Pancreas (tissue), 10 donors: ENCODE measurements at regions not wholly inside any gene's neighbourhood (a gene's known extent, or its start where the extent isn't known, plus 50 kb on each side); places are given as distances from the start of the nearest gene placed in this dataset.

Experiments used
- ATAC-seq, 4 donors: fragments of 200-7000 bp; cut with Tn5 transposase; one replicate each; pipeline versions ENCODE4 v1.8.0 to v1.9.1; 2020; ENCODE audit warnings: mild to moderate bottlenecking in 4 of 4, moderate library complexity in 4 of 4
- DNase-seq, 6 donors: peaks; one replicate each; pipeline ENCODE4 v3.0.0-alpha.2; 2020
- FAIRE-seq: peaks from 2 replicates; lab custom pipeline; 2012; peaks lifted over from hg19 to GRCh38; lab: Jason Lieb, UNC
- H3K27ac ChIP-seq, 4 donors: fragments of 200-600 bp; sonication (generic); 1 replicate in 3 of 4; 2 replicates in 1 of 4; pipeline versions ENCODE4 v1.5.0 to v1.8.0; 2020
- H3K27me3 ChIP-seq, 4 donors: fragments of 200-600 bp; one replicate each; pipeline ENCODE4 v1.8.0; 2021
- H3K36me3 ChIP-seq, 3 donors: fragments of 200-600 bp; sonication (generic) in 1 of 3; one replicate each; pipeline versions ENCODE4 v1.5.0 to v1.8.0; 2020 to 2021
- H3K4me1 ChIP-seq, 3 donors: fragments of 200-600 bp; one replicate each; pipeline ENCODE4 v1.8.0; 2021
- H3K4me3 ChIP-seq, 4 donors: fragments of 200-600 bp; sonication (generic) in 2 of 4; one replicate each; pipeline versions ENCODE4 v1.5.0 to v1.8.0; 2020 to 2021
- H3K9me3 ChIP-seq, 4 donors: fragments of 200-600 bp; one replicate each; pipeline ENCODE4 v1.8.0; 2021
- WGBS, 2 donors: extraction: QIAGEN DNeasy Blood & Tissue Kit; methylation state at CpG; one replicate each; pipeline ENCODE4 v1.1.7; 2013; 5-methylcytosine and 5-hydroxymethylcytosine counted together
- intact Hi-C, 3 donors: fragments of 100-400 bp; cut with DNase I; formaldehyde crosslinking; loops; one replicate each; pipeline versions ENCODE4 v1.11.1 to v1.14.2; 2022
- TF ChIP-seq, protein P1 (sequence below), 4 donors: fragments of 200-600 bp; sonication (generic) in 3 of 4; IDR thresholded peaks; one replicate each; pipeline versions ENCODE4 v1.5.0 to v1.8.0; 2021; ENCODE audit warnings: antibody characterized with exemption in 4 of 4
- donor health status: healthy with polysubstance abuse.
- donor health status: DM: no; HTN: no; CAD: no; lungs with moderate emphysema.
- donor health status: DM: no; HTN: no; CAD: no.
- donor health status: control.
- donor health status: control.
- donor health status: Bipolar disorder and iron deficiency.
- donor health status: DM: yes; HTN: yes; CAD: no.
- donor health status: DM: no; HTN: no; CAD: no.
- donor health status: DM: no; HTN: no; CAD: no.
- donor health status: DM: yes; HTN: yes; CAD: no.

DNA sequence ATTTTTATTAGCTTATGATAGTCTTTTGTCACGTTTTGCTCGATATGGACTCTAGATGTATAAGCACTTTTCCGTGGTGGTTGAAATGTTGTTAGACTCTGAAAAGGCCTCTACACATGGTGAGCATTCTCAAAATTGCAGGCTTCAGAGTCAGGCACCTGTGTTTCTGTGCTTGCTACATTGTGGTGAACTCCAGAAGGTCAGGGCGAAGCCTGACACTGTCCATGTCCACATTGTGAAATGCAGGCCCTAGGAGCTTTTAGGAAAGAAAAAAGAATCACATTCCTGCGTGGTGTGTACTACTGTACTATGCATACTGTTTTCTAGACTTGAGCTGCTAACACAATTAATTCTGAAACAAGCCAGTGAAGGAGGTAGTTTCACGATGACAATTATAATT, 86.3 kb downstream of the HS3ST1 start:
- ATAC-seq (no peak), FAIRE-seq (no peak), DNase-seq (no peak)
- TF ChIP-seq, protein P1, sequence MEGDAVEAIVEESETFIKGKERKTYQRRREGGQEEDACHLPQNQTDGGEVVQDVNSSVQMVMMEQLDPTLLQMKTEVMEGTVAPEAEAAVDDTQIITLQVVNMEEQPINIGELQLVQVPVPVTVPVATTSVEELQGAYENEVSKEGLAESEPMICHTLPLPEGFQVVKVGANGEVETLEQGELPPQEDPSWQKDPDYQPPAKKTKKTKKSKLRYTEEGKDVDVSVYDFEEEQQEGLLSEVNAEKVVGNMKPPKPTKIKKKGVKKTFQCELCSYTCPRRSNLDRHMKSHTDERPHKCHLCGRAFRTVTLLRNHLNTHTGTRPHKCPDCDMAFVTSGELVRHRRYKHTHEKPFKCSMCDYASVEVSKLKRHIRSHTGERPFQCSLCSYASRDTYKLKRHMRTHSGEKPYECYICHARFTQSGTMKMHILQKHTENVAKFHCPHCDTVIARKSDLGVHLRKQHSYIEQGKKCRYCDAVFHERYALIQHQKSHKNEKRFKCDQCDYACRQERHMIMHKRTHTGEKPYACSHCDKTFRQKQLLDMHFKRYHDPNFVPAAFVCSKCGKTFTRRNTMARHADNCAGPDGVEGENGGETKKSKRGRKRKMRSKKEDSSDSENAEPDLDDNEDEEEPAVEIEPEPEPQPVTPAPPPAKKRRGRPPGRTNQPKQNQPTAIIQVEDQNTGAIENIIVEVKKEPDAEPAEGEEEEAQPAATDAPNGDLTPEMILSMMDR (IDR thresholded peaks at IDR 0.05), result no peak
- Histone ChIP-seq H3K27ac (no peak overlapping the region), H3K4me3 (no peak overlapping the region), H3K4me1 (no peaks in the 10 kb centered on the region), H3K36me3 (no peaks in the 10 kb centered on the region), H3K9me3 (no peaks in the 10 kb centered on the region), H3K27me3 (no peaks in the 10 kb centered on the region)
- intact Hi-C loops, result no loop called here
- WGBS, 2 donors, result 53 to 71% methylated on average over 6 of the region's 6 CpGs

DNA sequence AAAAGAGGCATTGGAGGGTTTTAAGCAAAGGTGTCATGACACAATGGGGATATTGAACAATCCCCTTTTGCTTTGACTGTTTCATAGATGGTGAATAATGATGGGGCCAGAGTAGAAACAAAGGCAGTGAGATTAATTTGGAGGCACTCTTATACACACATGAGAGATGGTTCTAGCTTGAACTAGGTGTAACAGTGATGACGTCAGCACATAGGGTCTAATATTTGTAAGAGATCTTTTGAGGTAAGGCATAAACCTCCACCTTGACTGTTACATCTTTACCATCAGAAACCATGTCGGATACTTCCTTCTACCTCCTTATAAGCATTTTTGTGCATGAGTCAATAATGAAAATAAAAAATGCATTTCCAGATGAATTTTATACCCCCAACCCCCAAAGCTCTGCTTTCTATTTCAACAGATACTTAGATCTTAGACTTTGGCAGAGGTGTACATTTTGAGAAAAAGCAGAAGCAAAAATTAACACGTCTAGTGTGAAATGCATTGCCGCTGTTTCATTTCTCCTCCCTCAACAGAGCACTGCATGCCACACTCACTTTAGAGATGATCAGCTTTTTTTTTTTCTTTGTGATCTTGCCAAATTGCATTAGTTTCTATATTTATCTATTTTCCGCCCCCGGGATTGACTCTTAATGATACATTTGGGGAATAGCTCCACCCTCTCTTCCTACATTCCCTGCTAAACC, 87.2 kb downstream of the HS3ST1 start:
- intact Hi-C loops, result no loop called here
- Histone ChIP-seq H3K4me3 (no peak overlapping the region), H3K36me3 (no peaks in the 10 kb centered on the region), H3K27ac (no peak overlapping the region), H3K27me3 (no peaks in the 10 kb centered on the region), H3K9me3 (no peaks in the 10 kb centered on the region), H3K4me1 (no peaks in the 10 kb centered on the region)
- ATAC-seq (no peak), FAIRE-seq (no peak), DNase-seq (no peak)
- TF ChIP-seq, protein P1 (IDR thresholded peaks at IDR 0.05), result no peak
- WGBS, 2 donors, result 57 to 65% methylated on average over 6 of the region's 6 CpGs

DNA sequence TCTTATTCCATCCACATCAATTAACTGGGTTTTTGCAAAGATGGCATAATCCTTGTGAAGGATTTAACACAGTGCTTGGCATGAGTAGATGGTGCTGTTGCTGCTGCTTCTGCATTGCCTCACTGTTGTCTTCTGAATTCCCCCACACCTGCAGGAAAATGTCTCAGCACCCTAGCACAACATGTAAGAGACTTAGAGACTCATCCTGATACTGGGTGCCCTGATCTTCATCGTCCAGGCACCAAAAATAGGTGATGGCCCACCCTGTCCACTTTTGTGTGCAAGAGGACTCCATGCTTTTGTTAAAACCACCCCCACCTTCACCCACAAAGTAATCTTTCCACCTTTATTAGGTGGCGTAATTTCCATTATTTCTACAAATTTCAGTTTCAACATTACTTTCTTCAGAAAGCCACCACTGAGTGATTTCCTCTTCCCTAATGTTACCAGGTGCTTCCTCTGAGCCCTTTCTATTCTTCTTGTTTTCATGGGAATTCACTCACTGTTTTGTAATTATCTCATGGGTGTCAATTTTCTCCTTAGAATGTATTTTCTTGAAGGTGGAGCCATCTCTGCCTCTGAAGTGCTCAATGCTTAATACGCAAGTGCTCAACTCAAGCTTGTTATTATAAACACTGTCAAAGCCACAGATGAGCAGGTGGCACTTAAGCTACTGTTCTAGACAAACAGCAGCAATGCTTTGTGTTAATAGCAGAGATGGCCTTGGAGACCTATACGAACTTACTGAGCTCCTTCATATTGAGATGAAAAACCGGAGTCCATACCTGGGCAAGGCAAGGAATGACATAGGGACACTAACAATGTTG, 89.5 kb downstream of the HS3ST1 start:
- DNase-seq, result no peak
- ATAC-seq, result no peak
- Histone ChIP-seq H3K9me3 (no peaks in the 10 kb centered on the region), H3K27me3 (no peaks in the 10 kb centered on the region), H3K27ac (no peak overlapping the region), H3K4me1 (no peaks in the 10 kb centered on the region), H3K36me3 (no peaks in the 10 kb centered on the region), H3K4me3 (no peak overlapping the region)
- intact Hi-C loops, result no loop called here
- TF ChIP-seq, protein P1 (IDR thresholded peaks at IDR 0.05), result no peak
- no peak for FAIRE-seq
- 61 to 66% methylated on average over 5 of the region's 5 CpGs for WGBS, 2 donors

DNA sequence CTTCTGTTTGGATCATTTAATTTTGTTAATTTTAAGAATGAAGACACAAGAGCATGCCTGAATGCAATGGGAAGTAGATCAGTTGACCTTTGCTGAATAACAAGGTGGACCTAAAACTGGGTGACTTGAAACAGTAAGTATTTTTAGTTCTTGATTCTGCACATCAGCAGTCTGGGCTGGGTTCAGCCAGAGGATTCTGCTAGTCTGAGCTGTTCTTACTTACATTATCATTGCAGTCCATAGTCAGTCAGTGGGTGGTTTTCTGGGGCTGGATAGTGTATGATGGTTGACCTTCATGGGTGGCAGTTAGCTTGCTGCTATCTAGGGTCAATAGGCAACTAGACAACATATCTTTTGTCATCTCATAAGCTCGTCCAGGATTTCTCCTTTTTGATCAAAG, 91.4 kb downstream of the HS3ST1 start:
- 19 to 35% methylated on average over 1 of the region's 1 CpG for WGBS, 2 donors
- Histone ChIP-seq H3K9me3 (no peaks in the 10 kb centered on the region), H3K4me1 (no peaks in the 10 kb centered on the region), H3K36me3 (no peaks in the 10 kb centered on the region), H3K27ac (no peak overlapping the region), H3K4me3 (no peak overlapping the region), H3K27me3 (no peaks in the 10 kb centered on the region)
- intact Hi-C loops, result no loop called here
- TF ChIP-seq, protein P1 (IDR thresholded peaks at IDR 0.05), result no peak
- ATAC-seq (no peak), FAIRE-seq (no peak), DNase-seq (no peak)

DNA sequence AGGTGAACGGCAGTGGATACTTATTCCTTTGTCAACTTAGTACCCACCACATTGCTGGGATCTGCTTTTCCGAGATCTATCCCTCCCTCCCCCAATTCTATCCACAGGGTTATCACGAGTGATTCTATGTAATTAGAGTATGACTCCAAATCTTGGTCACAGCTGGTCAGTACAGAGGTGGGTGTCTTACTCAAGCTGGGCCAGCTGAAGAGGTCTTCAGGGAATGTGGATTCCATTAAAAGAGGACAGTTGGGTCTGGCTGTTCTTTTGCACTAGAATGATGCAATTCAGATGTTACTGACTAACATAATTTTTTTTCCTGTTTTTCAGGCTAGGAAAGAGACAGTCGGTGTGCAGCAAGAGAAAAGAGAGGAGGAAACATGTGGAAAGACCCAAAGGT, 92.3 kb downstream of the HS3ST1 start:
- ATAC-seq, result no peak
- no peak for FAIRE-seq
- Histone ChIP-seq H3K4me1 (no peaks in the 10 kb centered on the region), H3K27ac (no peak overlapping the region), H3K27me3 (no peaks in the 10 kb centered on the region), H3K4me3 (no peak overlapping the region), H3K36me3 (no peaks in the 10 kb centered on the region), H3K9me3 (no peaks in the 10 kb centered on the region)
- no peak for DNase-seq
- 36 to 48% methylated on average over 4 of the region's 4 CpGs for WGBS, 2 donors
- TF ChIP-seq, protein P1 (IDR thresholded peaks at IDR 0.05), result no peak
- intact Hi-C loops, result no loop called here
